Liver (tissue), 8 donors: ENCODE measurements at regions not wholly inside any gene's neighbourhood (a gene's known extent, or its start where the extent isn't known, plus 50 kb on each side); places are given as distances from the start of the nearest gene placed in this dataset.

Experiments used
- DNase-seq: peaks from one replicate; pipeline ENCODE4 v3.0.0-alpha.2; 2017; ENCODE audit warnings: low spot score
- H3K27ac ChIP-seq, 2 donors: one replicate each; pipeline ENCODE4 v1.7.0; 2013; ENCODE audit warnings: inconsistent platforms in 2 of 2, low read length in 2 of 2, control low read depth in 1 of 2, low read depth in 1 of 2, mild to moderate bottlenecking in 1 of 2
- H3K27me3 ChIP-seq, 4 donors: one replicate each; pipeline versions ENCODE4 v1.6.1 to v1.7.0; 2013; ENCODE audit warnings: low read length in 3 of 4, inconsistent platforms in 1 of 4, mild to moderate bottlenecking in 1 of 4, moderate library complexity in 1 of 4; ENCODE audit not compliant: control insufficient read depth in 4 of 4, insufficient read depth in 4 of 4
- H3K36me3 ChIP-seq, 4 donors: one replicate each; pipeline versions ENCODE4 v1.6.1 to v1.7.0; 2013; ENCODE audit warnings: low read length in 3 of 4, mild to moderate bottlenecking in 3 of 4, low read depth in 1 of 4, moderate library complexity in 1 of 4; ENCODE audit not compliant: control insufficient read depth in 4 of 4, insufficient read depth in 3 of 4
- H3K4me1 ChIP-seq, 4 donors: one replicate each; pipeline versions ENCODE4 v1.6.1 to v1.7.0; 2013; ENCODE audit warnings: low read length in 3 of 4, mild to moderate bottlenecking in 3 of 4, moderate library complexity in 1 of 4; ENCODE audit not compliant: control insufficient read depth in 4 of 4, insufficient read depth in 4 of 4
- H3K4me3 ChIP-seq, 3 donors: one replicate each; pipeline versions ENCODE4 v1.6.1 to v1.7.0; 2013; ENCODE audit warnings: low read length in 3 of 3, control low read depth in 1 of 3, low read depth in 1 of 3, mild to moderate bottlenecking in 1 of 3
- H3K9ac ChIP-seq, 2 donors: one replicate each; pipeline ENCODE4 v1.7.0; 2013; ENCODE audit warnings: low read length in 2 of 2, mild to moderate bottlenecking in 2 of 2, moderate library complexity in 2 of 2, control low read depth in 1 of 2, low read depth in 1 of 2
- H3K9me3 ChIP-seq, 4 donors: one replicate each; pipeline versions ENCODE4 v1.6.1 to v1.7.0; 2013; ENCODE audit warnings: low read length in 3 of 4; ENCODE audit not compliant: control insufficient read depth in 4 of 4
- EGR1 ChIP-seq, 2 donors: IDR thresholded peaks; 2 replicates each; pipeline ENCODE4 v1.6.1; 2016 to 2018; ENCODE audit warnings: antibody characterized with exemption in 2 of 2, low read depth in 2 of 2
- FOXA1 ChIP-seq: IDR thresholded peaks from 2 replicates; pipeline ENCODE4 v1.6.1; 2016; ENCODE audit warnings: antibody characterized with exemption
- FOXA2 ChIP-seq: IDR thresholded peaks from 2 replicates; pipeline ENCODE4 v1.6.1; 2016; ENCODE audit warnings: antibody characterized with exemption
- GABPA ChIP-seq, 2 donors: IDR thresholded peaks in 1 of 2; conservative IDR thresholded peaks in 1 of 2; 2 replicates each; pipeline ENCODE4 v1.6.1; 2016; ENCODE audit warnings: antibody characterized with exemption in 2 of 2, mild to moderate bottlenecking in 1 of 2, moderate library complexity in 1 of 2
- HNF4A ChIP-seq, 2 donors: conservative IDR thresholded peaks; 2 replicates each; pipeline ENCODE4 v1.6.1; 2016; ENCODE audit warnings: antibody characterized with exemption in 2 of 2, mild to moderate bottlenecking in 2 of 2
- HNF4G ChIP-seq: IDR thresholded peaks from 2 replicates; pipeline ENCODE4 v1.6.1; 2016; ENCODE audit warnings: antibody characterized with exemption
- JUND ChIP-seq, 2 donors: IDR thresholded peaks; 2 replicates each; pipeline ENCODE4 v1.6.1; 2016; ENCODE audit warnings: antibody characterized with exemption in 2 of 2
- NR2F2 ChIP-seq: IDR thresholded peaks from 2 replicates; pipeline ENCODE4 v1.6.1; 2016; ENCODE audit warnings: antibody characterized with exemption
- RAD21 ChIP-seq, 2 donors: IDR thresholded peaks; 2 replicates each; pipeline ENCODE4 v1.6.1; 2016; ENCODE audit warnings: antibody characterized with exemption in 2 of 2, mild to moderate bottlenecking in 2 of 2
- RXRA ChIP-seq, 2 donors: IDR thresholded peaks; 2 replicates each; pipeline ENCODE4 v1.6.1; 2017 to 2018; ENCODE audit warnings: antibody characterized with exemption in 2 of 2, mild to moderate bottlenecking in 1 of 2
- SP1 ChIP-seq: IDR thresholded peaks from 2 replicates; pipeline ENCODE4 v1.6.1; 2018; ENCODE audit warnings: antibody characterized with exemption, mild to moderate bottlenecking
- TAF1 ChIP-seq: conservative IDR thresholded peaks from 2 replicates; pipeline ENCODE4 v1.6.1; 2016; ENCODE audit warnings: antibody characterized with exemption, mild to moderate bottlenecking
- YY1 ChIP-seq: IDR thresholded peaks from 2 replicates; pipeline ENCODE4 v1.6.1; 2016; ENCODE audit warnings: antibody characterized with exemption, mild to moderate bottlenecking
- WGBS: extraction: QIAGEN DNeasy Blood & Tissue Kit; methylation state at CpG from one replicate; pipeline ENCODE4 v1.1.7; 2013; 5-methylcytosine and 5-hydroxymethylcytosine counted together
- TF ChIP-seq, protein P1 (sequence below): IDR thresholded peaks from 2 replicates; pipeline ENCODE4 v1.6.1; 2016; ENCODE audit warnings: antibody characterized with exemption
- TF ChIP-seq, protein P2 (sequence below): IDR thresholded peaks from 2 replicates; pipeline ENCODE4 v1.6.1; 2016; ENCODE audit warnings: antibody characterized with exemption, mild to moderate bottlenecking
- TF ChIP-seq, protein P3 (sequence below): IDR thresholded peaks from 2 replicates; pipeline ENCODE4 v1.6.1; 2016; ENCODE audit warnings: antibody characterized with exemption
- TF ChIP-seq, protein P4 (sequence below): IDR thresholded peaks from 2 replicates; pipeline ENCODE4 v1.6.1; 2016; ENCODE audit warnings: antibody characterized with exemption
- TF ChIP-seq, protein P5 (sequence below): fragments of 150-350 bp; IDR thresholded peaks from 2 replicates; pipeline ENCODE4 v1.5.1; 2017; ENCODE audit warnings: improper control_type of control experiment, low read depth, low read length; ENCODE audit not compliant: missing input control
- donor health status: healthy.
- donor health status: healthy.
- donor health status: healthy.
- donor health status: healthy.
- donor health status: healthy.

DNA sequence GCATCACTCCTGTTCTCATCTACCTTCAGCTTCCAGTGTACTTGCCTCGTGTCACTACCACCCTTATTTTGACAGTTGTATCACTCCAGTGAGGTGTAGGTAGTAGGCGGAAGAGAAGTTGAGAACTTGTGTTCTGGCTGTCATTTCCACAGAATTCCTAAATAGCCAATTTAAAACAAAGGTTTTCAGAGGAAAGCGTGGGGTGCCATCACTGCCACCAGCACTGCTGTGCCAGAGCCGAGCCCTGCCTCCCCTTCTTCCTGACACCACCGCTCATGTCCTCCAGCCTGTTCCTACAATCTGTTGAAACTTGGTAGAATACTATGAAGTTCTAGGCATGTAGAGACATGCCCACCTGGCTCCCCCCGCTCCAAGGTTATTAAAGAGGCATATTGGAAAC, 215.8 kb downstream of the TANC2 start:
- Histone ChIP-seq H3K9me3 (no peaks in the 10 kb centered on the region), H3K36me3 (no peaks in the 10 kb centered on the region), H3K4me3 (no peak overlapping the region), H3K27ac (no peak overlapping the region), H3K27me3 (no peaks in the 10 kb centered on the region), H3K4me1 (no peaks in the 10 kb centered on the region), H3K9ac (no peak overlapping the region)
- 96% methylated on average over 6 of the region's 6 CpGs for WGBS
- no peak for TF ChIP-seq HNF4G
- TF ChIP-seq FOXA2 = no peak
- no peak for TF ChIP-seq GABPA (IDR thresholded peaks at IDR 0.05 in 1 of 2, conservative IDR thresholded peaks at IDR 0.05 in 1 of 2)
- no peak for TF ChIP-seq FOXA1
- TF ChIP-seq YY1 = no peak
- TF ChIP-seq TAF1 = no peak
- TF ChIP-seq, protein P1, sequence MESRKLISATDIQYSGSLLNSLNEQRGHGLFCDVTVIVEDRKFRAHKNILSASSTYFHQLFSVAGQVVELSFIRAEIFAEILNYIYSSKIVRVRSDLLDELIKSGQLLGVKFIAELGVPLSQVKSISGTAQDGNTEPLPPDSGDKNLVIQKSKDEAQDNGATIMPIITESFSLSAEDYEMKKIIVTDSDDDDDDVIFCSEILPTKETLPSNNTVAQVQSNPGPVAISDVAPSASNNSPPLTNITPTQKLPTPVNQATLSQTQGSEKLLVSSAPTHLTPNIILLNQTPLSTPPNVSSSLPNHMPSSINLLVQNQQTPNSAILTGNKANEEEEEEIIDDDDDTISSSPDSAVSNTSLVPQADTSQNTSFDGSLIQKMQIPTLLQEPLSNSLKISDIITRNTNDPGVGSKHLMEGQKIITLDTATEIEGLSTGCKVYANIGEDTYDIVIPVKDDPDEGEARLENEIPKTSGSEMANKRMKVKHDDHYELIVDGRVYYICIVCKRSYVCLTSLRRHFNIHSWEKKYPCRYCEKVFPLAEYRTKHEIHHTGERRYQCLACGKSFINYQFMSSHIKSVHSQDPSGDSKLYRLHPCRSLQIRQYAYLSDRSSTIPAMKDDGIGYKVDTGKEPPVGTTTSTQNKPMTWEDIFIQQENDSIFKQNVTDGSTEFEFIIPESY = no peak
- TF ChIP-seq, protein P2, sequence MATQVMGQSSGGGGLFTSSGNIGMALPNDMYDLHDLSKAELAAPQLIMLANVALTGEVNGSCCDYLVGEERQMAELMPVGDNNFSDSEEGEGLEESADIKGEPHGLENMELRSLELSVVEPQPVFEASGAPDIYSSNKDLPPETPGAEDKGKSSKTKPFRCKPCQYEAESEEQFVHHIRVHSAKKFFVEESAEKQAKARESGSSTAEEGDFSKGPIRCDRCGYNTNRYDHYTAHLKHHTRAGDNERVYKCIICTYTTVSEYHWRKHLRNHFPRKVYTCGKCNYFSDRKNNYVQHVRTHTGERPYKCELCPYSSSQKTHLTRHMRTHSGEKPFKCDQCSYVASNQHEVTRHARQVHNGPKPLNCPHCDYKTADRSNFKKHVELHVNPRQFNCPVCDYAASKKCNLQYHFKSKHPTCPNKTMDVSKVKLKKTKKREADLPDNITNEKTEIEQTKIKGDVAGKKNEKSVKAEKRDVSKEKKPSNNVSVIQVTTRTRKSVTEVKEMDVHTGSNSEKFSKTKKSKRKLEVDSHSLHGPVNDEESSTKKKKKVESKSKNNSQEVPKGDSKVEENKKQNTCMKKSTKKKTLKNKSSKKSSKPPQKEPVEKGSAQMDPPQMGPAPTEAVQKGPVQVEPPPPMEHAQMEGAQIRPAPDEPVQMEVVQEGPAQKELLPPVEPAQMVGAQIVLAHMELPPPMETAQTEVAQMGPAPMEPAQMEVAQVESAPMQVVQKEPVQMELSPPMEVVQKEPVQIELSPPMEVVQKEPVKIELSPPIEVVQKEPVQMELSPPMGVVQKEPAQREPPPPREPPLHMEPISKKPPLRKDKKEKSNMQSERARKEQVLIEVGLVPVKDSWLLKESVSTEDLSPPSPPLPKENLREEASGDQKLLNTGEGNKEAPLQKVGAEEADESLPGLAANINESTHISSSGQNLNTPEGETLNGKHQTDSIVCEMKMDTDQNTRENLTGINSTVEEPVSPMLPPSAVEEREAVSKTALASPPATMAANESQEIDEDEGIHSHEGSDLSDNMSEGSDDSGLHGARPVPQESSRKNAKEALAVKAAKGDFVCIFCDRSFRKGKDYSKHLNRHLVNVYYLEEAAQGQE = no peak
- TF ChIP-seq, protein P3, sequence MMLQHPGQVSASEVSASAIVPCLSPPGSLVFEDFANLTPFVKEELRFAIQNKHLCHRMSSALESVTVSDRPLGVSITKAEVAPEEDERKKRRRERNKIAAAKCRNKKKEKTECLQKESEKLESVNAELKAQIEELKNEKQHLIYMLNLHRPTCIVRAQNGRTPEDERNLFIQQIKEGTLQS = no peak
- TF ChIP-seq, protein P4, sequence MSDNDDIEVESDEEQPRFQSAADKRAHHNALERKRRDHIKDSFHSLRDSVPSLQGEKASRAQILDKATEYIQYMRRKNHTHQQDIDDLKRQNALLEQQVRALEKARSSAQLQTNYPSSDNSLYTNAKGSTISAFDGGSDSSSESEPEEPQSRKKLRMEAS = no peak
- no peak for TF ChIP-seq NR2F2
- TF ChIP-seq, protein P5, sequence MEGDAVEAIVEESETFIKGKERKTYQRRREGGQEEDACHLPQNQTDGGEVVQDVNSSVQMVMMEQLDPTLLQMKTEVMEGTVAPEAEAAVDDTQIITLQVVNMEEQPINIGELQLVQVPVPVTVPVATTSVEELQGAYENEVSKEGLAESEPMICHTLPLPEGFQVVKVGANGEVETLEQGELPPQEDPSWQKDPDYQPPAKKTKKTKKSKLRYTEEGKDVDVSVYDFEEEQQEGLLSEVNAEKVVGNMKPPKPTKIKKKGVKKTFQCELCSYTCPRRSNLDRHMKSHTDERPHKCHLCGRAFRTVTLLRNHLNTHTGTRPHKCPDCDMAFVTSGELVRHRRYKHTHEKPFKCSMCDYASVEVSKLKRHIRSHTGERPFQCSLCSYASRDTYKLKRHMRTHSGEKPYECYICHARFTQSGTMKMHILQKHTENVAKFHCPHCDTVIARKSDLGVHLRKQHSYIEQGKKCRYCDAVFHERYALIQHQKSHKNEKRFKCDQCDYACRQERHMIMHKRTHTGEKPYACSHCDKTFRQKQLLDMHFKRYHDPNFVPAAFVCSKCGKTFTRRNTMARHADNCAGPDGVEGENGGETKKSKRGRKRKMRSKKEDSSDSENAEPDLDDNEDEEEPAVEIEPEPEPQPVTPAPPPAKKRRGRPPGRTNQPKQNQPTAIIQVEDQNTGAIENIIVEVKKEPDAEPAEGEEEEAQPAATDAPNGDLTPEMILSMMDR = no peak
- no peak for TF ChIP-seq RXRA (IDR thresholded peaks at IDR 0.05)
- TF ChIP-seq JUND (IDR thresholded peaks at IDR 0.05) = no peak
- no peak for TF ChIP-seq RAD21 (IDR thresholded peaks at IDR 0.05)
- DNase-seq = no peak

DNA sequence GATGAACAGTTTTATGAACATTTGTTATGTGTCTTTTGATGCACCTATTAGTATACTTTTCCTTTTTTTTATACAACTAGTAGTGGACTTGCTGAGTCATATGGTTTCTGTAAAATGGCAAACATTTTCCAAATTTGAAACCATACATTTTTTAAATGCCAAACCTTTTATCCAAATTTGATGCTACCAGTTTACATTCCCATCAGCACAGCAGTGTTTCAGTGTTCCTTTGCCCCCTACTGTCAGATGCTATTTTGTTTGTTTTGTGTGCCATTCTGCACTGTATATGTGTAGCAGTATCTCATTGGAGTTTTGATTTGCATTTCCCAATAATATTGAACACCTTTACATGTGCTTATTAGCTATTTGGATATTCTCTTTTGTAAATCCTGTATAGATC, 219.4 kb downstream of the TANC2 start:
- Histone ChIP-seq H3K36me3 (no peaks in the 10 kb centered on the region), H3K4me1 (no peaks in the 10 kb centered on the region), H3K9me3 (no peaks in the 10 kb centered on the region), H3K27ac (no peak overlapping the region), H3K9ac (no peak overlapping the region), H3K4me3 (no peak overlapping the region), H3K27me3 (no peaks in the 10 kb centered on the region)
- DNase-seq = no peak
- TF ChIP-seq EGR1 (IDR thresholded peaks at IDR 0.05; ENCODE audit: low read depth in 2 of 2) = no peak
- TF ChIP-seq, protein P5 = no peak
- TF ChIP-seq, protein P2 = no peak
- no peak for TF ChIP-seq JUND (IDR thresholded peaks at IDR 0.05)
- TF ChIP-seq, protein P4 = no peak
- no peak for TF ChIP-seq HNF4A (conservative IDR thresholded peaks at IDR 0.05)
- TF ChIP-seq SP1 = no peak
- TF ChIP-seq GABPA (IDR thresholded peaks at IDR 0.05 in 1 of 2, conservative IDR thresholded peaks at IDR 0.05 in 1 of 2) = no peak
- no peak for TF ChIP-seq YY1
- TF ChIP-seq RXRA (IDR thresholded peaks at IDR 0.05) = no peak
- TF ChIP-seq FOXA1 = no peak
- no peak for TF ChIP-seq HNF4G
- no peak for TF ChIP-seq FOXA2
- TF ChIP-seq TAF1 = no peak
